BE2C (cell line): ENCODE measurements at regions not wholly inside any gene's neighbourhood (a gene's known extent, or its start where the extent isn't known, plus 50 kb on each side); places are given as distances from the start of the nearest gene placed in this dataset.
"Not testable (repeated sequence)": the region's sequence is repeated elsewhere in the genome, so short reads cannot be mapped to it uniquely, and the experiment has no call there.

Experiments
- DNase-seq: peaks from one replicate; pipeline ENCODE4 v3.0.0-alpha.2; 2020
- H3K27me3 ChIP-seq: fragments of 250-450 bp; sonication (Bioruptor Pico); 2 replicates; pipeline ENCODE4 v1.5.1; 2020; ENCODE audit warnings: mild to moderate bottlenecking
- H3K36me3 ChIP-seq: fragments of 250-450 bp; sonication (Bioruptor Pico); 2 replicates; pipeline ENCODE4 v1.5.1; 2020; ENCODE audit warnings: mild to moderate bottlenecking
- H3K4me1 ChIP-seq: fragments of 250-450 bp; sonication (Bioruptor Pico); 2 replicates; pipeline ENCODE4 v1.5.1; 2020
- H3K4me3 ChIP-seq: 2 replicates; pipeline ENCODE4 v1.5.1; 2011; ENCODE audit warnings: low read depth, low read length
- H3K9me3 ChIP-seq: fragments of 250-450 bp; sonication (Bioruptor Pico); 2 replicates; pipeline ENCODE4 v1.5.1; 2020
- CTCF ChIP-seq: IDR thresholded peaks from 2 replicates; pipeline ENCODE4 v1.5.1; 2012; ENCODE audit warnings: mild to moderate bottlenecking, low read depth, low read length

- Histone ChIP-seq H3K36me3 (no peaks in the 10 kb centered on the region), H3K4me3 (no peak overlapping the region), H3K27me3 (no peaks in the 10 kb centered on the region), H3K9me3 (no peaks in the 10 kb centered on the region), H3K4me1 (no peaks in the 10 kb centered on the region; the same call in 1 of the 2 replicates)
- no peak for TF ChIP-seq CTCF
- no peak for DNase-seq
Measured at GRCh38 chr20:47925593-47925992, 140.3 kb upstream of the SULF2 start.

DNA sequence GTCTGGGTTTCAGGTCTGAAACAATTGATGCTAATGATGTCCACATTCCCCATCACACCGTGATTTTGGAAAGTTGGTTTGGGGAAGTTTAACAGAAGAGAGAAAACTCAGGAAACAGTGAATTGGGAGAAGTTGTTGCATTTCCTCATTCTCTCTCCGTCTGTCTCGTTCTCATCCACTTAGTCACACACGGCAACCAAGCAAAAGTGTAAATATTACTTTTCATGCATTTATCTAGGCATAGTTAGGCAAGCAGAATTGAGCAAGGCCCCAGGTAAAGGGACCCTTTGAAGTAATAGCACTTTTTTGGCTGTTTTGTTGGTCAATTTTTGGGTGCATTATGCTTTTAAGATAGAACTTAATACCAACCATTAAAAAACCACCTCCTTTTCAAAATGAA, 137.0 kb upstream of the SULF2 start:
- H3K4me3 ChIP-seq, result no peak overlapping the region
- H3K9me3 ChIP-seq, result peaks cover 7% of the 10 kb centered on the region; the same call in 1 of the 2 replicates
- no peaks in the 10 kb centered on the region for H3K36me3 ChIP-seq
- no peak for DNase-seq
- H3K27me3 ChIP-seq, result no peaks in the 10 kb centered on the region
- H3K4me1 ChIP-seq, result no peaks in the 10 kb centered on the region
- TF ChIP-seq CTCF, result no peak

- H3K4me3 ChIP-seq, H3K4me1 ChIP-seq, DNase-seq, H3K9me3 ChIP-seq, H3K27me3 ChIP-seq, H3K36me3 ChIP-seq: not testable (repeated sequence)
Measured at GRCh38 chr20:47921829-47922228, 136.5 kb upstream of the SULF2 start.

DNA sequence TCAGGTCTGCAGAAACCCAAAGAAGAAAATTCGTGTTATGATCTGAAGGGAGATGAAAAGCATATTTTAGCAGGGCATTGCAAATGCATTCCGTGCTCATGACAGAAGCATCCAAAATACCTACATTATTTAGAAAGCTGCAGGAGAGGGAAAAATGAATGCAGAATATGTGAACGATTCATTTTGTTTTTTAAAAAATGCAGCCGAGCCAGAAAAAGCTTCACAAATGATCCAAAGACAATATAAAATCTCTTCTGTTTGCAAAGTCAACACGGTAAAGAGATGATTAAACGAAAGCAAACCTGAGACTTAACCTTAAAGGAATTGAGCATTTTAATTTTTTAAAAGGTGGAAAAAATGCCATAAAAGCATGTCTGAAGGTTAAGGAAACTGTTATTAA, 136.1 kb upstream of the SULF2 start:
- H3K36me3 ChIP-seq, result no peaks in the 10 kb centered on the region
- no peak for DNase-seq
- H3K4me1 ChIP-seq, result no peaks in the 10 kb centered on the region
- no peak overlapping the region for H3K4me3 ChIP-seq
- H3K9me3 ChIP-seq, result peaks cover 7% of the 10 kb centered on the region; the same call in 1 of the 2 replicates
- no peak for TF ChIP-seq CTCF
- H3K27me3 ChIP-seq, result no peaks in the 10 kb centered on the region

GRCh38 chr20:47917549-47918070, 132.3 kb upstream of the SULF2 start:
- Histone ChIP-seq H3K9me3 (peaks cover 7% of the 10 kb centered on the region; the same call in 1 of the 2 replicates), H3K27me3 (no peaks in the 10 kb centered on the region), H3K36me3 (no peaks in the 10 kb centered on the region), H3K4me3 (no peak overlapping the region), H3K4me1 (no peaks in the 10 kb centered on the region)
- DNase-seq, result no peak
- no peak for TF ChIP-seq CTCF

DNA sequence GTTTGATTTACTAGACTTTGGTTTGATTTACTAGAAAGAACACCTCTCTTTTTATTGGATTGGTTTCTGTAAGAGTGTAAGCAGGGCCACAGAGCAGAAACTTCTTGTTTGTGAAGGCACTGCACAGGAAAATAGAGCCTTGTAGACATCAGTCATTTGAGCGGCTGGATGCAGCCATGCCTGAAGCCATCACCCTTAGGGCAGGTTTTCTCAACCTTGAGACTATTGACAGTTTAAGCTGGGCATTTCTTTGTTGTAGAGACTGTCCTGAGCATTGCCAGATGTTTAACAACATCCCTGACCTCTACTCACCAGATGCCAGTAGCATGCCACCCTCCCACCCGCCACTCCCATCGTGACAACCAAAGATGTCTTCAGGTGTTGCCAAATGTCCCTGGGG, 130.2 kb upstream of the SULF2 start:
- no peaks in the 10 kb centered on the region for H3K27me3 ChIP-seq
- no peak for DNase-seq
- H3K4me3 ChIP-seq, result no peak overlapping the region
- H3K36me3 ChIP-seq, result no peaks in the 10 kb centered on the region
- TF ChIP-seq CTCF, result no peak
- H3K4me1 ChIP-seq, result no peaks in the 10 kb centered on the region
- peaks cover 7% of the 10 kb centered on the region; the same call in 1 of the 2 replicates for H3K9me3 ChIP-seq

DNA sequence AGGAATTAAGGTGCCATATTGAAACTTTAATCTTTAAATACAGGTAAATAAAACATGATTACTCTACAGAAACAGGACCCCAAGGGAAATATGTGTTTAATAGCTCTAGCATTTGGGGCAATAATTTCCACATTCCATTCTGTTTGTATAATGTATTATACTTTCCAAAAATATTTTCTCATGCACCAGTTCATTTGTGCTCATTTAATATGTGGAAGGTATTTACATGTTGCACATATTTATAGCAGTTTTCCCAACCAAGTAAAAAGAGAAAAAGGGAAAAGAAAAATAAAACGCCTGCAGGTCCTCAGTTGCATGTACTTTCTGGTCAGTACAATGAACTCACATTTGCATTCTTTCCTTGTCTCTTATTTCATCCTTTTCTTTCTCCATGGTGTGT, 129.5 kb upstream of the SULF2 start:
- no peak overlapping the region for H3K4me3 ChIP-seq
- no peak for DNase-seq
- no peak for TF ChIP-seq CTCF
- H3K27me3 ChIP-seq, result no peaks in the 10 kb centered on the region
- H3K36me3 ChIP-seq, result no peaks in the 10 kb centered on the region
- peaks cover 7% of the 10 kb centered on the region; the same call in 1 of the 2 replicates for H3K9me3 ChIP-seq
- no peaks in the 10 kb centered on the region for H3K4me1 ChIP-seq

- H3K4me1 ChIP-seq, H3K27me3 ChIP-seq: not testable (repeated sequence)
Measured at GRCh38 chr20:47912786-47913501, 127.7 kb upstream of the SULF2 start.

DNA sequence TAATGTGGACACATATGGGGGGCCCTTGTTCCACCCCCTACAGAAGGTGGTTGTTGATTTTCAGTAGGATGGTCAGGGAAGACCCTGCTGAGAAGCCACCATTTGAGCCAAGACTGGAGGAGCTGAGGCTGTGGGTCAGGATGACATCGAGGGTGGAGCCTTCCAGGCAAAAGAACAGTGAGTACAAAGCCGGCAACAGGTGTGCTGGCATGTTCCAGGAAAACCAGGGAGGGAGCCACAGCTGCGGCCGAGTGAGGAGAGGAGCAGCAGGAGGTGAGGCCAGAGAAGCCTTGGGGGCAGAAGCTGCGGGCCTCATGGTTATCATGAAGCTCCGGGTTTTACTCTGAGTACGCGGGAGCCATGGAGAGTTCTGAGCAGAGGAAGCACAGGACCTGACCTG, 126.9 kb upstream of the SULF2 start:
- not testable (repeated sequence) for H3K27me3 ChIP-seq, H3K4me1 ChIP-seq, DNase-seq, H3K4me3 ChIP-seq, H3K9me3 ChIP-seq, H3K36me3 ChIP-seq

More at GRCh38 chr20:47912786-47913501, 127.7 kb upstream of the SULF2 start:
- H3K9me3 ChIP-seq, H3K36me3 ChIP-seq, DNase-seq, H3K4me3 ChIP-seq: not testable (repeated sequence)
